ENCODE measurements at regions not wholly inside any gene's neighbourhood (a gene's known extent, or its start where the extent isn't known, plus 50 kb on each side); places are given as distances from the start of the nearest gene placed in this dataset.
A peak's percentile ranks its signal among the peaks of the same experiment; 100 is the strongest.

GRCh38 chr12:30827101-30828066 is 72.6 kb upstream of the CAPRIN2 start:
- DNase-seq: no peak

GRCh38 chr12:30826276-30826675 is 71.5 kb upstream of the CAPRIN2 start:
- DNase-seq: no peak

GRCh38 chr12:30825341-30825740 is 70.6 kb upstream of the CAPRIN2 start:
- DNase-seq: no peak

- no peak for DNase-seq
Observed at GRCh38 chr12:30824311-30824710, 69.6 kb upstream of the CAPRIN2 start.

- no peak for DNase-seq
Observed at GRCh38 chr12:30823764-30824163, 69.0 kb upstream of the CAPRIN2 start.

- peak; percentile 14 to 20 for DNase-seq
Observed at GRCh38 chr12:30823156-30823699, 68.5 kb upstream of the CAPRIN2 start.

- DNase-seq: peak; percentile 8 to 16
Observed at GRCh38 chr12:30822385-30823155, 67.8 kb upstream of the CAPRIN2 start.

GRCh38 chr12:30820406-30820946 is 65.7 kb upstream of the CAPRIN2 start:
- no peak for DNase-seq

- no peak for DNase-seq
Observed at GRCh38 chr12:30818562-30818961, 63.8 kb upstream of the CAPRIN2 start.

GRCh38 chr12:30816742-30817465 is 62.2 kb upstream of the CAPRIN2 start:
- no peak for DNase-seq

- DNase-seq: no peak
Observed at GRCh38 chr12:30814295-30814655, 59.5 kb upstream of the CAPRIN2 start.

- no peak for DNase-seq
Observed at GRCh38 chr12:30813525-30814294, 59.0 kb upstream of the CAPRIN2 start.

- DNase-seq: no peak
Observed at GRCh38 chr12:30811966-30812365, 57.2 kb upstream of the CAPRIN2 start.

- no peak for DNase-seq
Observed at GRCh38 chr12:30810918-30811317, 56.2 kb upstream of the CAPRIN2 start.

- no peak for DNase-seq
Observed at GRCh38 chr12:30807695-30808034, 52.9 kb upstream of the CAPRIN2 start.

GRCh38 chr12:30806989-30807694 is 52.4 kb upstream of the CAPRIN2 start:
- DNase-seq: peak in 1 of 2 donors; percentile 24

- no peak for DNase-seq
Observed at GRCh38 chr12:30805959-30806358, 51.2 kb upstream of the CAPRIN2 start.
